A204.1 (cell line): ENCODE measurements at regions not wholly inside any gene's neighbourhood (a gene's known extent, or its start where the extent isn't known, plus 50 kb on each side); places are given as distances from the start of the nearest gene placed in this dataset.

Experiments used
- FAIRE-seq: peaks from 2 replicates; lab custom pipeline; 2012; peaks lifted over from hg19 to GRCh38; lab: Jason Lieb, UNC

- FAIRE-seq: no peak
Observed at GRCh38 chr18:4637876-4638275, 182.8 kb upstream of the DLGAP1 start.

GRCh38 chr18:4636967-4637366 is 181.9 kb upstream of the DLGAP1 start:
- no peak for FAIRE-seq

GRCh38 chr18:4631239-4631638 is 176.1 kb upstream of the DLGAP1 start:
- FAIRE-seq: no peak

- no peak for FAIRE-seq
Observed at GRCh38 chr18:4605212-4605611, 150.1 kb upstream of the DLGAP1 start.

- no peak for FAIRE-seq
Observed at GRCh38 chr18:4603955-4604354, 148.8 kb upstream of the DLGAP1 start.

GRCh38 chr18:4599312-4599711 is 144.2 kb upstream of the DLGAP1 start:
- FAIRE-seq: no peak

GRCh38 chr18:4597301-4597700 is 142.2 kb upstream of the DLGAP1 start:
- no peak for FAIRE-seq

- no peak for FAIRE-seq
Observed at GRCh38 chr18:4593895-4594294, 138.8 kb upstream of the DLGAP1 start.

GRCh38 chr18:4593459-4593858 is 138.4 kb upstream of the DLGAP1 start:
- FAIRE-seq: no peak

GRCh38 chr18:4589056-4589800 is 134.1 kb upstream of the DLGAP1 start:
- no peak for FAIRE-seq

GRCh38 chr18:4587204-4587603 is 132.1 kb upstream of the DLGAP1 start:
- no peak for FAIRE-seq

- FAIRE-seq: no peak
Observed at GRCh38 chr18:4586731-4587130, 131.6 kb upstream of the DLGAP1 start.

GRCh38 chr18:4582431-4583335 is 127.6 kb upstream of the DLGAP1 start:
- FAIRE-seq: no peak

- FAIRE-seq: no peak
Observed at GRCh38 chr18:4581966-4582365, 126.9 kb upstream of the DLGAP1 start.

- FAIRE-seq: no peak
Observed at GRCh38 chr18:4578449-4578848, 123.3 kb upstream of the DLGAP1 start.

GRCh38 chr18:4573735-4574134 is 118.6 kb upstream of the DLGAP1 start:
- no peak for FAIRE-seq

- no peak for FAIRE-seq
Observed at GRCh38 chr18:4557502-4557901, 102.4 kb upstream of the DLGAP1 start.

GRCh38 chr18:4551001-4551360 is 95.9 kb upstream of the DLGAP1 start:
- no peak for FAIRE-seq

GRCh38 chr18:4549164-4549872 is 94.2 kb upstream of the DLGAP1 start:
- no peak for FAIRE-seq

- no peak for FAIRE-seq
Observed at GRCh38 chr18:4547126-4547525, 92.0 kb upstream of the DLGAP1 start.

GRCh38 chr18:4544142-4544541 is 89.0 kb upstream of the DLGAP1 start:
- FAIRE-seq: no peak

GRCh38 chr18:4543711-4544110 is 88.6 kb upstream of the DLGAP1 start:
- no peak for FAIRE-seq

- FAIRE-seq: no peak
Observed at GRCh38 chr18:4541588-4541987, 86.5 kb upstream of the DLGAP1 start.
